Neuronal stem cell (in vitro differentiated cells): ENCODE measurements at regions not wholly inside any gene's neighbourhood (a gene's known extent, or its start where the extent isn't known, plus 50 kb on each side); places are given as distances from the start of the nearest gene placed in this dataset.
A peak's percentile ranks its signal among the peaks of the same experiment; 100 is the strongest.

Source experiments
- DNase-seq: peaks from one replicate; pipeline ENCODE4 v3.0.0-alpha.2; 2013; ENCODE audit warnings: low spot score
- H2AFZ ChIP-seq: one replicate; pipeline ENCODE4 v1.6.1; 2013; ENCODE audit warnings: mild to moderate bottlenecking, low read length, inconsistent platforms
- H2AK5ac ChIP-seq: 2 replicates; pipeline ENCODE4 v1.6.1; 2013; ENCODE audit warnings: low read depth, mild to moderate bottlenecking, inconsistent platforms, low read length, moderate library complexity, mixed read lengths
- H2BK120ac ChIP-seq: 2 replicates; pipeline ENCODE4 v1.6.1; 2013; ENCODE audit warnings: low read depth, mild to moderate bottlenecking, inconsistent platforms, low read length, moderate library complexity, mixed read lengths
- H2BK12ac ChIP-seq: one replicate; pipeline ENCODE4 v1.6.1; 2013; ENCODE audit warnings: low read length, inconsistent platforms
- H2BK15ac ChIP-seq: 2 replicates; pipeline ENCODE4 v1.6.1; 2013; ENCODE audit warnings: mild to moderate bottlenecking, low read length, inconsistent platforms, mixed read lengths
- H2BK5ac ChIP-seq: one replicate; pipeline ENCODE4 v1.6.1; 2013; ENCODE audit warnings: inconsistent platforms, mild to moderate bottlenecking, low read length, moderate library complexity
- H3K14ac ChIP-seq: one replicate; pipeline ENCODE4 v1.6.1; 2013; ENCODE audit warnings: low read length, inconsistent platforms
- H3K18ac ChIP-seq: 2 replicates; pipeline ENCODE4 v1.6.1; 2013; ENCODE audit warnings: low read length, inconsistent platforms
- H3K23ac ChIP-seq: 2 replicates; pipeline ENCODE4 v1.6.1; 2013; ENCODE audit warnings: low read depth, mild to moderate bottlenecking, mixed read lengths, low read length, inconsistent platforms; ENCODE audit not compliant: poor library complexity
- H3K27ac ChIP-seq: replicated peaks from 3 replicates; pipeline ENCODE4 v1.5.1; 2013; ENCODE audit warnings: low read length, inconsistent platforms
- H3K27me3 ChIP-seq, 3 experiments: 2 replicates each; pipeline ENCODE4 v1.6.1; 2013; ENCODE audit warnings: low read length in 3 of 3, mild to moderate bottlenecking in 2 of 3, inconsistent platforms in 1 of 3, low read depth in 1 of 3, mixed read lengths in 1 of 3, moderate library complexity in 1 of 3; ENCODE audit not compliant: control insufficient read depth in 3 of 3, insufficient read depth in 3 of 3
- H3K36me3 ChIP-seq, 2 donors: replicated peaks in 1 of 2; 2 replicates each; pipeline ENCODE4 v1.6.1; 2013; ENCODE audit warnings: low read length in 2 of 2; ENCODE audit not compliant: control insufficient read depth in 2 of 2, insufficient read depth in 2 of 2
- H3K4ac ChIP-seq: 2 replicates; pipeline ENCODE4 v1.6.1; 2013; ENCODE audit warnings: inconsistent platforms, mild to moderate bottlenecking, low read length, moderate library complexity
- H3K4me1 ChIP-seq, 2 donors: 1 replicate in 1 of 2; 2 replicates in 1 of 2; pipeline ENCODE4 v1.6.1; 2013; ENCODE audit warnings: low read length in 2 of 2, low read depth in 1 of 2; ENCODE audit not compliant: control insufficient read depth in 2 of 2, insufficient read depth in 1 of 2
- H3K4me2 ChIP-seq: one replicate; pipeline ENCODE4 v1.6.1; 2013; ENCODE audit warnings: mild to moderate bottlenecking, low read length, inconsistent platforms; ENCODE audit not compliant: insufficient read depth, poor library complexity, severe bottlenecking
- H3K4me3 ChIP-seq, 2 donors: 2 replicates each; pipeline ENCODE4 v1.5.1; 2013; ENCODE audit warnings: low read length in 2 of 2, mild to moderate bottlenecking in 2 of 2, inconsistent platforms in 1 of 2, moderate library complexity in 1 of 2
- H3K79me1 ChIP-seq: one replicate; pipeline ENCODE4 v1.6.1; 2013; ENCODE audit warnings: low read depth, mild to moderate bottlenecking, inconsistent platforms, low read length, moderate library complexity
- H3K9ac ChIP-seq: one replicate; pipeline ENCODE4 v1.6.1; 2013; ENCODE audit warnings: mild to moderate bottlenecking, low read depth, low read length, inconsistent platforms; ENCODE audit not compliant: poor library complexity
- H3K9me3 ChIP-seq, 2 donors: replicated peaks in 1 of 2; 2 replicates each; pipeline versions ENCODE3 to v1.6.1; 2013; ENCODE audit warnings: low read length in 2 of 2, mild to moderate bottlenecking in 2 of 2, inconsistent platforms in 1 of 2, low read depth in 1 of 2, mixed read lengths in 1 of 2, moderate library complexity in 1 of 2; ENCODE audit not compliant: control insufficient read depth in 2 of 2, insufficient read depth in 1 of 2
- H4K8ac ChIP-seq: one replicate; pipeline ENCODE4 v1.6.1; 2013; ENCODE audit warnings: low read depth, mild to moderate bottlenecking, inconsistent platforms, low read length, moderate library complexity
- H4K91ac ChIP-seq: one replicate; pipeline ENCODE4 v1.6.1; 2013; ENCODE audit warnings: low read length, low read depth, mild to moderate bottlenecking, inconsistent platforms; ENCODE audit not compliant: poor library complexity
- WGBS, 2 donors: extraction: QIAGEN DNeasy Blood & Tissue Kit; methylation state at CpG; one replicate each; pipeline ENCODE4 v1.1.7; 2013; ENCODE audit warnings: missing lambda C conversion rate in 2 of 2, mixed read lengths in 1 of 2; ENCODE audit not compliant: insufficient read length in 2 of 2, insufficient replicate concordance in 1 of 2; ENCODE audit errors: extremely low coverage in 2 of 2; 5-methylcytosine and 5-hydroxymethylcytosine counted together

- Histone ChIP-seq H3K27ac (no peak overlapping the region), H3K18ac (no peak overlapping the region), H3K23ac (no peak overlapping the region), H3K4me2 (no peak overlapping the region), H3K4me1 (peaks cover 8 to 17% of the 10 kb centered on the region in 2 donors), H4K8ac (no peak overlapping the region), H3K9me3 (no peaks in the 10 kb centered on the region), H2AFZ (peak overlapping the region; percentile 83), H2BK12ac (no peak overlapping the region), H2BK5ac (no peak overlapping the region), H3K14ac (no peak overlapping the region), H3K27me3 (no peaks in the 10 kb centered on the region), H2BK120ac (no peak overlapping the region), H3K9ac (no peak overlapping the region), H3K4ac (no peak overlapping the region), H4K91ac (no peak overlapping the region), H3K79me1 (no peaks in the 10 kb centered on the region), H2BK15ac (no peak overlapping the region), H2AK5ac (no peak overlapping the region), H3K36me3 (no peaks in the 10 kb centered on the region), H3K4me3 (no peak overlapping the region)
- no peak for DNase-seq
- no CpG with 5 or more reads among the region's 3 CpGs for WGBS, 2 donors
These were observed 366.3 kb upstream of the EPHA7 start for GRCh38 chr6:93785694-93786030.

- Histone ChIP-seq H4K91ac (no peak overlapping the region), H3K4me1 (peaks cover 8 to 17% of the 10 kb centered on the region in 2 donors), H3K27me3 (no peaks in the 10 kb centered on the region), H3K79me1 (no peaks in the 10 kb centered on the region), H3K23ac (no peak overlapping the region), H4K8ac (no peak overlapping the region), H2BK120ac (no peak overlapping the region), H3K4me2 (no peak overlapping the region), H2BK12ac (no peak overlapping the region), H2AK5ac (no peak overlapping the region), H2AFZ (peak overlapping the region; percentile 83), H3K9ac (no peak overlapping the region), H3K9me3 (no peaks in the 10 kb centered on the region), H3K27ac (peak overlapping the region; percentile 37), H3K18ac (no peak overlapping the region), H2BK15ac (no peak overlapping the region), H3K14ac (no peak overlapping the region), H2BK5ac (no peak overlapping the region), H3K4me3 (no peak overlapping the region), H3K4ac (no peak overlapping the region), H3K36me3 (no peaks in the 10 kb centered on the region)
- WGBS, 2 donors = no CpG with 5 or more reads among the region's 8 CpGs
- DNase-seq = no peak
These were observed 365.7 kb upstream of the EPHA7 start for GRCh38 chr6:93784794-93785693.

- H3K23ac ChIP-seq = no peak overlapping the region
- no peak overlapping the region for H2BK12ac ChIP-seq
- H2BK120ac ChIP-seq = no peak overlapping the region
- H3K18ac ChIP-seq = peak overlapping the region; percentile 5
- H3K4ac ChIP-seq = no peak overlapping the region
- no peak overlapping the region for H2AK5ac ChIP-seq
- H3K27ac ChIP-seq = peak overlapping the region; percentile 3
- no peak overlapping the region for H3K9ac ChIP-seq
- no peak overlapping the region for H4K8ac ChIP-seq
- H3K4me2 ChIP-seq = no peak overlapping the region
- no peak overlapping the region for H2BK15ac ChIP-seq
- no peaks in the 10 kb centered on the region for H3K27me3 ChIP-seq
- H3K14ac ChIP-seq = no peak overlapping the region
- no peak overlapping the region for H4K91ac ChIP-seq
- no peaks in the 10 kb centered on the region for H3K36me3 ChIP-seq
- no peak overlapping the region for H3K4me3 ChIP-seq
- peak; percentile 38 for DNase-seq
- H3K9me3 ChIP-seq = no peaks in the 10 kb centered on the region
- H2BK5ac ChIP-seq = no peak overlapping the region
- no peaks in the 10 kb centered on the region for H3K79me1 ChIP-seq
- WGBS, 2 donors = no CpG with 5 or more reads among the region's 12 CpGs
- H3K4me1 ChIP-seq = peaks cover 2 to 7% of the 10 kb centered on the region in 2 donors
- peak overlapping the region; percentile 85 for H2AFZ ChIP-seq
These were observed 359.9 kb upstream of the EPHA7 start for GRCh38 chr6:93779086-93779841.

GRCh38 chr6:93759190-93759589, 339.8 kb upstream of the EPHA7 start:
- H2BK120ac ChIP-seq = no peak overlapping the region
- H3K18ac ChIP-seq = no peak overlapping the region
- no peak overlapping the region for H3K27ac ChIP-seq
- H3K4me1 ChIP-seq = no peaks in the 10 kb centered on the region
- no peak for DNase-seq
- no peak overlapping the region for H3K4me3 ChIP-seq
- no peak overlapping the region for H2BK15ac ChIP-seq
- H3K9me3 ChIP-seq = peaks cover 0 to under 1% of the 10 kb centered on the region in 2 donors
- no peaks in the 10 kb centered on the region for H3K79me1 ChIP-seq
- H3K23ac ChIP-seq = no peak overlapping the region
- no peak overlapping the region for H3K4ac ChIP-seq
- no peaks in the 10 kb centered on the region for H3K36me3 ChIP-seq
- no peak overlapping the region for H2AK5ac ChIP-seq
- no peak overlapping the region for H2AFZ ChIP-seq
- no peak overlapping the region for H3K9ac ChIP-seq
- no peak overlapping the region for H3K4me2 ChIP-seq
- no peak overlapping the region for H4K8ac ChIP-seq
- no peak overlapping the region for H2BK5ac ChIP-seq
- WGBS, 2 donors = no CpG with 5 or more reads among the region's 2 CpGs
- H4K91ac ChIP-seq = no peak overlapping the region
- H3K27me3 ChIP-seq = no peaks in the 10 kb centered on the region
- H2BK12ac ChIP-seq = no peak overlapping the region
- no peak overlapping the region for H3K14ac ChIP-seq
